ENCODE measurements at regions not wholly inside any gene's neighbourhood (a gene's known extent, or its start where the extent isn't known, plus 50 kb on each side); places are given as distances from the start of the nearest gene placed in this dataset.
"Not testable (repeated sequence)": the region's sequence is repeated elsewhere in the genome, so short reads cannot be mapped to it uniquely, and the experiment has no call there.

- no peaks in the 10 kb centered on the region for H3K9me3 Mint-ChIP-seq (ENCODE audit: low read depth)
- H3K27me3 Mint-ChIP-seq (ENCODE audit: low read depth): peaks cover 4% of the 10 kb centered on the region
- H3K4me3 Mint-ChIP-seq (ENCODE audit: unreplicated experiment): no peak overlapping the region
- H3K27ac Mint-ChIP-seq (ENCODE audit: unreplicated experiment): no peak overlapping the region
- no peaks in the 10 kb centered on the region for H3K36me3 Mint-ChIP-seq (ENCODE audit: low read depth)
- TF ChIP-seq CTCF (IDR thresholded peaks at IDR 0.05): no peak
- H3K4me1 Mint-ChIP-seq (ENCODE audit: low read depth): no peaks in the 10 kb centered on the region
- no peak for DNase-seq (ENCODE audit: low spot score)
These were observed 59.7 kb downstream of the RNF112 start for GRCh38 chr17:19470530-19471261.

GRCh38 chr17:19474405-19474804, 59.2 kb upstream of the SLC47A1 start:
- H3K27me3 Mint-ChIP-seq (ENCODE audit: low read depth); H3K36me3 Mint-ChIP-seq (ENCODE audit: low read depth); H3K9me3 Mint-ChIP-seq (ENCODE audit: low read depth); DNase-seq (ENCODE audit: low spot score); H3K27ac Mint-ChIP-seq (ENCODE audit: unreplicated experiment); H3K4me1 Mint-ChIP-seq (ENCODE audit: low read depth); H3K4me3 Mint-ChIP-seq (ENCODE audit: unreplicated experiment): not testable (repeated sequence)

- not testable (repeated sequence) for H3K4me3 Mint-ChIP-seq (ENCODE audit: unreplicated experiment); H3K4me1 Mint-ChIP-seq (ENCODE audit: low read depth); DNase-seq (ENCODE audit: low spot score)
These were observed 57.9 kb upstream of the SLC47A1 start for GRCh38 chr17:19475800-19476199.

GRCh38 chr17:19482576-19482975, 51.1 kb upstream of the SLC47A1 start:
- no peak for DNase-seq (ENCODE audit: low spot score)
- H3K9me3 Mint-ChIP-seq (ENCODE audit: low read depth): peaks cover 6% of the 10 kb centered on the region
- peak overlapping the region; percentile 81 for H3K27ac Mint-ChIP-seq (ENCODE audit: unreplicated experiment)
- no peak for TF ChIP-seq CTCF (IDR thresholded peaks at IDR 0.05)
- peaks cover 19% of the 10 kb centered on the region for H3K4me1 Mint-ChIP-seq (ENCODE audit: low read depth)
- H3K36me3 Mint-ChIP-seq (ENCODE audit: low read depth): no peaks in the 10 kb centered on the region
- H3K4me3 Mint-ChIP-seq (ENCODE audit: unreplicated experiment): no peak overlapping the region
- H3K27me3 Mint-ChIP-seq (ENCODE audit: low read depth): no peaks in the 10 kb centered on the region

More at GRCh38 chr17:19475800-19476199, 57.9 kb upstream of the SLC47A1 start:
- not testable (repeated sequence) for H3K9me3 Mint-ChIP-seq (ENCODE audit: low read depth); H3K27ac Mint-ChIP-seq (ENCODE audit: unreplicated experiment); H3K27me3 Mint-ChIP-seq (ENCODE audit: low read depth); H3K36me3 Mint-ChIP-seq (ENCODE audit: low read depth)
